HG02973 (cell line): ENCODE measurements at regions not wholly inside any gene's neighbourhood (a gene's known extent, or its start where the extent isn't known, plus 50 kb on each side); places are given as distances from the start of the nearest gene placed in this dataset.

ENCODE experiments used
- ATAC-seq: cut with Tn5 transposase; IDR thresholded peaks from one replicate; pipeline ENCODE4 v1.9.1; 2021; ENCODE audit warnings: moderate library complexity; ENCODE audit not compliant: unreplicated experiment

DNA sequence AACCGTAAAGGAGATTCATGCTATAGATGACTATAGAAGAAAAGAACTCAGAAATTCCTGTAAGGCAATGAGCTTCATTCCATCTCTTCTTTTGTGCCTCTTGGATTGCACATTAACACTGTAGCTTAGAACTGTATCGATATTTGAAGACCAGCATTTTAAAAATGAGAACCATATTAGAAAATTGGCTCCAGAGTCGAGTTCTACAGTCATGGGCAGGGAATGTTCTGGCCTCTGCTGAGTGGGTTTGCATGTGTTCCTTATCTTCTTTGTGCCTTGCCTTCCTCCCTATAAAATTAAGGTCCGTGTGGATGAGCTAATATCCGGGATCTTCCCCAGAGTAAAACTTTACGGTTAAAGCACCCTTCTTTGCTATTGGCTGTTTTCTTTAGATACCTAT is 77.4 kb upstream of the PLCL2 start:
- ATAC-seq, result no peak

DNA sequence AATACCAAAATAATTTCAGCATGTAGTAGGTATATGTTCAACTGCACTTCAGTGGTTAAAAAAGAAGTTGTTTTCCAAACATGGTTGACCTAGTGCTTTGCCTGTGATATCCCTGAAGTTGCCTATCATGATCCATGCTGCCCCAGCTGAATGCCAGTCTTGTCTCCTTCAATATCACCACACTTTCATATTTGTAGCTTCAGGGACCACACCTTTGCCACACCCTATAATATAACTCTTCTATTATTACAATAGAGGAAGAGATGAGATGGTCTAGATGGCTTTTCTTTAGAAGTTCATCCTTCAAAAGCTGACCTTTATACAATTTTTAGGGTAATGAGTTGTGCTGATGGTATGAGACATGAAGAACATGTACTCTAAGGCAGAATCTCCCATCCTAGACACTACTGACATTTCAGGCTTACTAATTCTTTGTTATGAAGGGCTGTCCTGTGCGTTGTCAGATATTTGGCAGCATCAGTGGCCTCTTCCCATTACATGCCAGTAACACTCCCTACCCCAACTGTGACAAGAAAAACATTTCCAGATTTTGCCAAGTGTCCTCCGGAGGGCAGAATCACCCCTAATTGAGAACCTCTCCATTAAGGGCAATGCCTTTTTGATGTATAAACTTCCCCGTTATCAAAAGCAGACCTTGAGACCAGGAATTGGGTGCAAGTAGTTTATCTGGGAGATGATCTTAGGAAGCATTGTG is 76.2 kb upstream of the PLCL2 start:
- ATAC-seq, result no peak

DNA sequence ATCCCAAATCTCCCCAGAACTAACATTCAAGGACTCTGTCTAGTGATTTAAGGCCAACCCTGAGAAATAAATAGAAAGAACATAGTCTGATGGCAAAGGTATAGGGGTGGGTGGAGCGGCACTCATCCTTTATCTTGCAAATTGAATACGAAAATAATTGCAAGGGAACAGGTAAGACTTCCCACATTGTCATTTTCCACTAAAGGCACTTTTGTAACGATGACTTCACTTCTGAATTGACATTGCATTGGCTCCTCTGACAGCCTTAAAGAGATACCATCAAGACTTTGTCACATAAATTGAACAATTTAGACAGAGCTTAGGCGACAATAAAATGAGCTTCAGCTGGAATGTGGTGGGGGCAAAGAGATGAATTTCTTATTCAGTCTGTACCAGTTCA is 75.3 kb upstream of the PLCL2 start:
- no peak for ATAC-seq

DNA sequence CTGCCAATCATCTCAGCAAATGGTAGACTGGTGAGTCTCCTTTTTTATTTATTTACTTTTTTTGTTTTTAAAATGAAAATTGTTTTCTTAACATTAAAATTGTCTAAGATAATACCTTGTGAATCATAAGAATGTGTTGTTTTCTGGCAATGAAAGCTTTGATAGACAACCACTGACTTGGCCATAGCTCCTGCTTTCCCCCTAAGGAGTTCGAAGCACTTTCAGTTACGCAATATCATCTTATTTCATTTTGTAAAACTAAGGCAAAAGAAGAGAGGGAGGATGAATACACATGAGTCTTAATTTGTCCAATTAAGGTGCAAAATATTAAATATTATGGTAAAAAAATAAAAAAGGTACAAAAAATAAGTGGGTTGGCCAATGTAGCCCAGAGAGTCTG is 74.8 kb upstream of the PLCL2 start:
- ATAC-seq, result no peak

DNA sequence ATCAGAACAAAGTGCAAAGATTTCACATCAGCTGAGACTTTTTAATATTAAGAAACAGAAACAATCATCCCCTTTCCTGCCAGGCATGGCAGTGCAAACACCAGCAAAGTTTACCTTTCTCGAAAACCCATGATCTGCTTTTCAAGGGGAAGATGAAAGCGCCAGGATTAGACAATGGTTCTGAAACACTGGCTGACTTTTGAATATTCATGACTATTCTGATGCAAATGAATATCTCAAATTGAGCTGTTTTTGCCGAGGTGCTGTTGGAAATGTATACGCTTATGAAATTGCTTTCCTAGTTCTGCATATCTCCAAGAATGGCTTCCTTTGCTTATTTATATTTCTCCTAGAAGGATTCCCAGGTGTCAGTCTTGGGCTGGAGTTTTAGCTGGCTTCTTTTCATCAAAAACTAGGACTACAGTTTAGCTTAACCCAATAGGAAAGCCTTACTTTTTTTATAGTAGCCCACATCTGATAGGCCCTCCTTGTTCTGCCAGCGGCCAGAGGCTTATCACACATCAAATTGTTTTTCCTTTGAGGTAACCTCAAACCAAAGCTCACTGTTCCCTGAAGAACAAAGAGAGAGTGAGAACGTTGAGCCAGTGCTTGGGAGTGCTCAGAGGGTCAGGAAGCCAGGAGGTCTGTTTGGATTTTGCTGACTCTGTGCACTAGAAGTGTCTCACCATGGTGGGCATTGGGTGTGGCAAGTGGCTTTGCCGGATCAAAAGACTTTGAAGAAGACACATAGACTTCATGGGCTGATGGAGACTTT is 74.0 kb upstream of the PLCL2 start:
- no peak for ATAC-seq

DNA sequence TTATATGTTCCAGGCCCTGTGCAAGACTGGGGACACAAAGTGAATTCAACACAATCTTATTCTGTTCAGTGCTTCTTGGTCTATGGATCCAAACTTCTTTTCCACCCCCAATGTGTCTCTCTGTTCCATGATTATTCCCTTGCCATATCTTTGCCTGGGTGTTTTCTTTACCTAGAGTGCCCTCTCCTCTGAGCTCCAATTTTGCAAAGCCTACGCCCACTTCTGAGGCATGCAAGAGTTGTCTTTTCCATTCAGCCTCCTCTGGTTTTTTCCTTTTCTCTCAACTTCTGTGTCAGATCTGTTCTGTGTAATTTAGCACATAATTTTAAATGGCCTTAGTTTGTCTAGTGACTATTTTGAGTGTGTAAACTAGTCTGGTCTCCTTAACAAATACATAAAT is 72.8 kb upstream of the PLCL2 start:
- ATAC-seq, result no peak

DNA sequence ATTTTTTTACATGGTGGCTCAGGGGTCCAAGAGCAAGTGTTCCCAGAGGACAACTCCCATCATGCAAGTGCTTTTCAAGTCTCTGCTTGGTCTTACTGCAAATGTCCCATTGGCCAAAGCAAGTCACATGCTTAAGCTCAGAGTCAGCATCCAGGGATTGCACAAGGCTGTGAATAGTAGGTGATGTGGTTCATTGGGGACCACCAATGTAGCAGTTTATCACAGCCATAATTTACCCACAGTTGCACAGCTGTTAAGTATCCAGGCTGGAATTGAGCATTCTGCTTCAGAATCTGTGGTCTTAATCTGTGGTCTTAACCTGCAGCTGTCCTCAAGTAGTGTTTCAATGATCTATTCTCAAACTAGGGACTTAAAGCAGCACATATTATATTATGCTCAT is 71.4 kb upstream of the PLCL2 start:
- no peak for ATAC-seq

DNA sequence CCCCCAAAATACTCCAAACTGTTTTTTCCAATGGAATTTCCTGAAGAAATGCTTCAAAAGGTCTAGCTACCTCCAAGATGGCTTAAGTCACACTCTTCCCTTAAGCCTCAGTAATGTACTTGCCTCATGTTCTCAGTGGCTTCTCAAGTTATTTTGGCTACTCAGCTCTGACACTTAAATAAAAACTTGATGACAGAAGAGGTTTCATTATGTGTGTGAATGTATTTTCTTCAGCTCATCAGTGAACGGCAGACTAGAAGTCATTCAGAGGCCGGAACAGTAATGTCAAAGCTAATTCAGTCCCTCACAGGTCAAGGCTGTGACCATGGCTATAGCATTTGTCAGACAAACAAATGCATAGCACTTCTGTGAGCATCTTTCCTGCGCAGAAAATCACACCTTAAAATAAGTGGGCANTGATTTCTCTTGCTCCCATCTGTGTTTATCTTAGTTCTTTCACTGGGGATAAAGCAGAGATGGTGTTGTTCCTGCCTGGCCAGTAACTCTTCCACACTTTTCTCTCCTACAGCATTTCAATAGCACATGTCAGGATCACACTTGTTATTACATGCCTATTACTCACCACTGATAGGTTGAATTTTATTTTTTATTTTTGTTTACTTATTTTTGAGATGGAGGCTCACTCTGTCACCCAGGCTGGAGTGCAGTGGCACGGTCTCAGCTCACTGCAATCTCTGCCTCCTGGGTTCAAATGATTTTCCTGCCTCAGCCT is 68.5 kb upstream of the PLCL2 start:
- ATAC-seq, result peak; percentile 70

DNA sequence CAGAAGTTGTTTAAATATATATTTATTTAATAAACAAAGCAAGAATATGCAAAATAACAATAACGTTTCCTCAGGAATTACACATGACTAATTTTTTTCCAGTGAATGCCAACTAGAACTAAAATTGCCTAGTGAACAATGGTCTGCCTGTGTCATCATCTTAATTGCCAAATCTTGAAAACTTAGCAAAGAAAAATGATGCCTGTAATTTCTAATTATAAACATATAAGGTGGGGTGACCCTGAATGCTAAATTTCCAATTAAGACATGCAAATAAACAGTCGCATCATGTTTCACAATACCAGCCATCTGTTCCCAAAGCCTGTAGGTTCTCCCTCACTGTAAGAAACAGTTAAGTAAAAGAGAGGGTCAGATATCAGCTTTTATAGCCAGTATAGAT is 67.6 kb upstream of the PLCL2 start:
- ATAC-seq, result no peak

DNA sequence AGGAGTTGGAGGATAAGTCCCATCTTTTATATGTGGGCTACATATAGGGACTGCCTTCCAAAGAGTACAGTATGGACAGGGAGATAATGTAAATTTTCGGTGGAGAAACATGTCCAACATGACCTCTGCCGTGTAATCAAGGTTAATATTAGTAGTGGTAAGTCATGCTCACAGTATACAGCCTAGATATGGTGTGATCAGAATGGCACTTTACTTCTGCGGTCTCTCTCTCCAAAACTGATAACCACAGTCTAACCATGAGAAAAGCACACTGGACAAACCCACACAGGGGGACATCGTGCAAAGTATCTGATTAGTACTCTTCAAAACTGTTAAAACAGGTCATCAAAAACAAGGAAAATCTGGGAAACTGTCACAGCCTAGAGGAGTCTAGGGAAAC is 66.6 kb upstream of the PLCL2 start:
- no peak for ATAC-seq

DNA sequence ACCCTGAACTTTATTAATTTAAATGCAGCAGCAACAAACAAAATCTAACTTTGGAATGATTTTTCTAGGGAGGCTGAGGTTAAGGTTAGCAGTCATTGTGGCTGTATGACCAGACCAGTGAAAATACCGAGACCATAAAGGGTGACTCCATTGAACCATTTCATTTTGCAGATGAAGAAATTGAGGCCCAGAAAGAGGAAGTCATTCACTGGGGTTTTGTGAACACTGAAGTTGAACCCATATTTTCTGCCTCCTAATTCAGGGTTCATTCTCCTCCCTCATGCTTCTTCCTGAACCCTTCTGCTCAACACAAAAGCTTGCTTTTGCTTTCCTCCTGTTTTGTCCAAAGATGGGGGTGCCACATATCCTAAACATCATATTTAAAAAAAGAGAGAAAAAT is 65.8 kb upstream of the PLCL2 start:
- no peak for ATAC-seq

DNA sequence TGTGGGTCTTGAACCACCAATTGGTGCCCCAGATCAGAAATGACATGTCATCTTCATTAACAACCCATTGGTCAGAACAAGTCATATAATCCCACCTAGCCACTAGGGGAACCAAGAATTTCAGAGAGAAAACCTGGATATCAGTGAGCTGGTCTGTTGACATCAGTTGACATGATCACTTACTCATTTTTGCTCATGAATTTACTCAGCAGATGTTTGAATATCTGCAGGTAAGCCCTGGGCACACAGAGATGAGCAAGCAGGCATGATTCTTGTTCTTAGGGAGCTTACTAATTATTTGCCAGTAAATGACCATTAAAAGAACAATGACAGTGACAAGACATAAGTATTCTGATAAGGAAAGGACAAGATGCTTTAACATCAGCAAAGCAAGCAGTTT is 64.3 kb upstream of the PLCL2 start:
- no peak for ATAC-seq

DNA sequence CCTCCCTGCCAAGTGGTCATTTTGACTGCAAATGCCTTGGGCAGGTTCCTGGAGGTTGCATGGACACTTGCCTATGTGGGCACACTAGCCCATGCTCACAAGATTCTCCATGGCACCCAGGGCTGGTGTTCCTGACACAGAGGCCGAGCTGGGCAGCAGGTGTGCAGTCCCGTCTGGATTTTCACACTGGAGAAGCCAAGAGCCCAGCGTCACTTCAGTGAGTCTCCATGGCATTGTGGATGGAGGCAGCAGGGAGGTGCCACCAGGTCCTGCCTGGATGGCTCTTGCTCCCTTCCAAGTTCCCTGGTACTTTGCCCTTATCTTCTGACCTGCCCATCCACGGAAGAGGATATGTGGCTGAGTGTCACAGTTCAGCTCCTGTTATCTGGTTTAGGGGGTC is 63.7 kb upstream of the PLCL2 start:
- no peak for ATAC-seq

DNA sequence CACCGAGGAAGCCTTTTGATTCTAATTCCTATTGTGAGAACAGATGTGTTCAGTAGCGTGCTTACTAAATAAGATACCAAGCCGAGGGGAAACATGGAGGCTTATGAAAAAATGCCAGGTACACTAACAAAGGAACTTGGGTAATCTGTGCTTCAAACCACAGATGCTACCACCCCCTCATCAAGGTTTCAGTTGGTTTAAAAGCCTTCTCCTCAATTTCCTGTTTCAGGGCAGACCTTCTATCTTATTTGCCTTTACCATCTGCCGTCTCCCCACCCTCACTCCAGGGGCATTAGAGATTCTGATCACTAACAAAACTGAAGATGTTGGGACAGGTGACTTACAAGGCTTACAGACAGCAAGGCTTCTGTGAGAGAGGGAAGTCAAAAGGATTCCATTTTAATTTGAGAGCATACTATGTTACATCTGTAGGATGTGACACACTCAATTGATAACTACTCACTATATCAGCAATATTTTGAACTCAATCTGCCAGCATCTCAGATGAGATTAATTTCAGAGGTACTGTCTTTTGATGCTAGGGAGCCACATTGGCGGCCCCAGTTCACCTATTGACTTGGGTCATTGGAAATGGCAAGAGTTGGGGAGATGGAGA is 60.6 kb upstream of the PLCL2 start:
- ATAC-seq, result peak; percentile 59

DNA sequence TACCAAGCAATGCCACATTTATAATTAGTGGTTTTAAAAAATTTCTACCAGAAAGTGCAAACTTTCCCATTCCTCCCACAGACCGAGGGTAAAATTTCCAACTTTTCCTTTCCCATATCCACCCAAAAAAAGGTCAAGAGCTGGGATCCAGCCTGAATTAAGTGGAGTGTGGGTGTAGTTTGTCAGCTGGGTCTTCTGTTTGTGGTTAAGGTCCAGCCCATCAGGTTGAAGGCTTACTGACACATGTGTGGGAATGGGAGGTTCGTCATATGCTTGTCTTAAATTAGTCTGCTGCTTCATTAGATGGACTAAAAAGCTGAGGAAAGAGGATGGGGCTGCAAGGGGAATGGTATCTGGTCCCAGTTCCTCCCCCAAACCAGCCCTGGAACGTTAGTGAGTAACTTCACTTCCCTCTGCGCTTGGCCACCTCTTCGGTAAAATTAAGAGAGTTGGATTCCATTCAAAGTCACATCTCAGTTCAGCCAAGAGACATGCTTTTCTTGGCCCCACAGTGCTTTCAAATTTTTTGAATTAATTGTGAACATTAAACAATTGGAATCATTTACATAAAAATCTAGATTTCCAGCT is 59.0 kb upstream of the PLCL2 start:
- no peak for ATAC-seq

DNA sequence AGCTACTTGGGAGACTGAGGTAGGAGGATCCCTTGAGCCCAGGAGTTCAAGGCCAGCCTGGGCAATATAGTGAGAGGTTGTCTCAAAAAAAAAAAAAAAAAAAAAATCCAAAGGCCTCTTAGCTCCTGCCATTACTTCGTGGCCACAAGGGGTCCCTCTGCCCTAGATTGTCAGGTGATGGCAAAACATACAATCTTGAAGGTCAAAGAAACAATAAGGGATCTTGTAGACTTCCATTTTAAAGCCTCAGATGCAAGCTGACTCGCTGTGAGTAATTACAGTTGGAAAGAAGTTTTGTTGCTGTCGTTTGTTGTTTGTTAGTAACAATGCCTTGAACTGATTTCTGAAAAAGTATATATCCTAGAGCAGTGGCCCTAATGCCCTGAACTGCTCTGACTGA is 55.9 kb upstream of the PLCL2 start:
- no peak for ATAC-seq

DNA sequence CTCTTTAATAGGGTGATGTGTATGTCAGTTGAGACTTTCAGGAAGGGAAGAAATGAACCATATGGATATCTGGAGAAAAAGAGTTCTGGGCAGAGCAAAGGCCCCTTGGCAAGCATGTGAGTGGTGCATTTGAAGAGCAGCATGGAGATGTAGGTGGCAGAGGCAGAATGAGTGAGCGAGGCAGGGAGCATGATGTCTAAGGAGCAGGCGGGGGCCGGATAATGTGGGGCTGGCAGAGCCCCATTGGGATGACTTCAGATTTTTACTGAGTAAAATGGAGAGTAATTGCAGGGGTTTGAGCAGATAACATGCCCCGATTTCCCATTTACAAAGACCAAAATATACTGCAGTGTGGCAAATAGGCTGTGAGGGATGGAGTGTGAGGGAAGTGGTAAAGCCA is 52.9 kb upstream of the PLCL2 start:
- no peak for ATAC-seq

DNA sequence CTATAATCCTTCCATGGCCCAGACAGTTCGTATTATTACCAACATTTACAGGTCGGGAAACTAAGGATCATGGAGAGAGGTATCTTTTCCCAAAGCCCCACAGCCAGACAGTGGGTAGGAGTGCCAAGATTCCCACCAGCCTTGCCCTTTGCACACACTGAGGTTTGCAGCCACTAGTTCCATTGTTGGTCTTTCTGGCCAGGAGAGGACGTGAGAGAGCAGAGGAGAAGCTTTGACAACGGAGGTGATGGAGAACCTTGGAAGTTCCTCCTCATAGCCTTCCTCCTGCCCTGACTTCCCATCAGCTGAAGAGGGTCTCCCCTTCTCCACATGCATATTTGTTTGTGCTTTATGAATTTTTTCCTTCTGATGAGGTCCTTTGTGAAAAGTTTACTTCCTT is 50.5 kb upstream of the PLCL2 start:
- no peak for ATAC-seq

DNA sequence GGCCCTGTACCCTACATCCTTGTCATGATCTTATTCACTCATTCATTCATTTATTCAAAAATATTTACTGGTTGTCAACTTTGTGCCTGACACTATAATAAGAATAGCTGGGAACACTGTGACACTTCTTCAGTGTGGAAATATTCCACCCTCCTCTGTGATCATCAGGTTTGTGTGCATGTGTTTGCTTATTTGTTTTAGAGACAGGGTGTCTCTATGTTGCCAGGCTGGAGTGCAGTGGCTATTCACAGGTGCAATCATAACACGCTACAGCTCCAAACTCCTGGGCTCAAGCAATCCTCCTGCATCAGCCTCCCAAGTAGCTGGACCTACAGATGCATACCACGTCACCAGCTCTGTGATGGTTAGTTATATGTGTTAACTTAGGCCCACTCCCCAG is 50.0 kb upstream of the PLCL2 start:
- no peak for ATAC-seq
